HEK293 (cell line): ENCODE measurements at regions not wholly inside any gene's neighbourhood (a gene's known extent, or its start where the extent isn't known, plus 50 kb on each side); places are given as distances from the start of the nearest gene placed in this dataset.
A peak's percentile ranks its signal among the peaks of the same experiment; 100 is the strongest.

Experiments used
- CTCF ChIA-PET: fragments of 350-600 bp; formaldehyde crosslinking; extraction: SDS; loops from one replicate; lab custom pipeline; 2021; ENCODE audit warnings: antibody characterized with exemption; lab: Yijun Ruan, JAX
- POLR2A ChIA-PET: fragments of 300-600 bp; formaldehyde crosslinking; extraction: SDS; loops from one replicate; lab custom pipeline; 2020; ENCODE audit warnings: antibody characterized with exemption, inconsistent platforms; lab: Yijun Ruan, JAX
- H3K27ac ChIP-seq: fragments of 200-500 bp; sonication (Bioruptor generic); 2 replicates; pipeline ENCODE4 v1.5.1; 2014; ENCODE audit warnings: low read depth, low read length, control low read depth, inconsistent platforms; ENCODE audit errors: extremely low read depth
- H3K36me3 ChIP-seq, 2 experiments: fragments of 200-500 bp in 1 of 2; sonication (Bioruptor generic) in 1 of 2; 1 replicate in 1 of 2; 2 replicates in 1 of 2; pipeline ENCODE4 v1.5.1; 2014 to 2017; ENCODE audit warnings: inconsistent platforms in 2 of 2, low read length in 2 of 2; ENCODE audit not compliant: control insufficient read depth in 2 of 2, insufficient read depth in 1 of 2
- H3K4me1 ChIP-seq: fragments of 200-500 bp; sonication (Bioruptor generic); 2 replicates; pipeline ENCODE4 v1.5.1; 2014; ENCODE audit warnings: mild to moderate bottlenecking, low read length, inconsistent platforms; ENCODE audit not compliant: control insufficient read depth, insufficient read depth
- H3K4me3 ChIP-seq: 2 replicates; pipeline ENCODE4 v1.5.1; 2011; ENCODE audit warnings: low read depth, mild to moderate bottlenecking, control low read depth, low read length, moderate library complexity
- H3K9me3 ChIP-seq: fragments of 200-500 bp; sonication (Bioruptor generic); 2 replicates; pipeline ENCODE4 v1.5.1; 2014; ENCODE audit warnings: low read depth, low read length, inconsistent platforms; ENCODE audit not compliant: control insufficient read depth, insufficient read depth
- BCL11A ChIP-seq: fragments of 450-650 bp; formaldehyde crosslinking; IDR thresholded peaks from 2 replicates; pipeline ENCODE4 v1.5.1; 2016; ENCODE audit warnings: low read depth, missing biosample characterization, missing genetic modification characterization
- EGR2 ChIP-seq: fragments of 450-650 bp; formaldehyde crosslinking; IDR thresholded peaks from 2 replicates; pipeline ENCODE4 v1.5.1; 2016; ENCODE audit warnings: low read depth, missing biosample characterization, missing genetic modification characterization
- GLI4 ChIP-seq: fragments of 450-650 bp; formaldehyde crosslinking; IDR thresholded peaks from 2 replicates; pipeline ENCODE4 v1.5.1; 2016; ENCODE audit warnings: missing biosample characterization, missing genetic modification characterization
- HOXD13 ChIP-seq: sonication (generic); formaldehyde crosslinking; IDR thresholded peaks from 2 replicates; pipeline ENCODE4 v1.8.0; 2022; ENCODE audit warnings: missing genetic modification reagents, borderline replicate concordance
- MZF1 ChIP-seq: fragments of 450-650 bp; formaldehyde crosslinking; IDR thresholded peaks from 2 replicates; pipeline ENCODE4 v1.5.1; 2017; ENCODE audit warnings: missing biosample characterization, missing genetic modification characterization, borderline replicate concordance
- OSR2 ChIP-seq: fragments of 450-650 bp; formaldehyde crosslinking; IDR thresholded peaks from 2 replicates; pipeline ENCODE4 v1.5.1; 2016; ENCODE audit warnings: missing biosample characterization, missing genetic modification characterization
- PRDM1 ChIP-seq: fragments of 450-650 bp; formaldehyde crosslinking; IDR thresholded peaks from 2 replicates; pipeline ENCODE4; 2016; ENCODE audit warnings: missing biosample characterization, missing genetic modification characterization
- SCRT1 ChIP-seq: fragments of 450-650 bp; formaldehyde crosslinking; IDR thresholded peaks from 2 replicates; pipeline ENCODE4 v1.5.1; 2016; ENCODE audit warnings: missing biosample characterization, missing genetic modification characterization, borderline replicate concordance
- SETDB1 ChIP-seq: IDR thresholded peaks from one replicate; pipeline ENCODE4 v1.6.1; 2017; ENCODE audit warnings: mild to moderate bottlenecking, low read length, moderate library complexity, mixed read lengths; ENCODE audit not compliant: insufficient read length
- TRIM28 ChIP-seq: IDR thresholded peaks from 2 replicates; pipeline ENCODE4 v1.6.1; 2011; ENCODE audit warnings: low read length, control low read depth, borderline replicate concordance
- ZFP3 ChIP-seq: fragments of 450-650 bp; formaldehyde crosslinking; IDR thresholded peaks from 2 replicates; pipeline ENCODE4 v1.5.1; 2016; ENCODE audit warnings: low read depth, missing biosample characterization, missing genetic modification characterization
- ZNF146 ChIP-seq: fragments of 450-650 bp; formaldehyde crosslinking; IDR thresholded peaks from 2 replicates; pipeline ENCODE4 v1.5.1; 2016; ENCODE audit warnings: missing biosample characterization, missing genetic modification characterization
- ZNF169 ChIP-seq: fragments of 450-650 bp; formaldehyde crosslinking; IDR thresholded peaks from 2 replicates; pipeline ENCODE4 v1.5.1; 2016; ENCODE audit warnings: missing biosample characterization, missing genetic modification characterization
- ZNF433 ChIP-seq: fragments of 450-650 bp; formaldehyde crosslinking; IDR thresholded peaks from 2 replicates; pipeline ENCODE4 v1.5.1; 2016; ENCODE audit warnings: missing biosample characterization, missing genetic modification characterization, low read depth
- ZNF473 ChIP-seq: fragments of 450-650 bp; formaldehyde crosslinking; IDR thresholded peaks from 2 replicates; pipeline ENCODE4 v1.5.1; 2017; ENCODE audit warnings: missing biosample characterization, missing genetic modification characterization
- ZNF510 ChIP-seq: fragments of 450-650 bp; formaldehyde crosslinking; IDR thresholded peaks from 2 replicates; pipeline ENCODE4 v1.5.1; 2018; ENCODE audit warnings: mild to moderate bottlenecking, missing genetic modification characterization, missing biosample characterization; ENCODE audit not compliant: insufficient replicate concordance
- ZNF548 ChIP-seq: fragments of 450-650 bp; formaldehyde crosslinking; IDR thresholded peaks from 2 replicates; pipeline ENCODE4 v1.5.1; 2016; ENCODE audit warnings: missing biosample characterization, missing genetic modification characterization
- ZNF558 ChIP-seq: fragments of 450-650 bp; formaldehyde crosslinking; IDR thresholded peaks from 2 replicates; pipeline ENCODE4 v1.5.1; 2016; ENCODE audit warnings: missing biosample characterization, missing genetic modification characterization
- ZNF623 ChIP-seq: fragments of 450-650 bp; formaldehyde crosslinking; IDR thresholded peaks from 2 replicates; pipeline ENCODE4 v1.5.1; 2016; ENCODE audit warnings: missing biosample characterization, missing genetic modification characterization
- ZNF654 ChIP-seq: fragments of 450-650 bp; formaldehyde crosslinking; IDR thresholded peaks from 2 replicates; pipeline ENCODE4 v1.5.1; 2016; ENCODE audit warnings: low read depth, missing biosample characterization, missing genetic modification characterization
- ZNF677 ChIP-seq: fragments of 450-650 bp; IDR thresholded peaks from 2 replicates; pipeline ENCODE4 v1.5.0; 2018; ENCODE audit warnings: missing biosample characterization, mild to moderate bottlenecking, missing genetic modification characterization, moderate library complexity
- ZNF792 ChIP-seq: fragments of 450-650 bp; formaldehyde crosslinking; IDR thresholded peaks from 2 replicates; pipeline ENCODE4 v1.5.1; 2016; ENCODE audit warnings: missing biosample characterization, missing genetic modification characterization
- ZNF837 ChIP-seq: fragments of 450-650 bp; formaldehyde crosslinking; IDR thresholded peaks from 2 replicates; pipeline ENCODE4 v1.5.1; 2016; ENCODE audit warnings: missing biosample characterization, missing genetic modification characterization
- ZSCAN16 ChIP-seq: fragments of 450-650 bp; formaldehyde crosslinking; IDR thresholded peaks from 2 replicates; pipeline ENCODE4 v1.5.1; 2016; ENCODE audit warnings: missing biosample characterization, missing genetic modification characterization
- ZSCAN30 ChIP-seq: fragments of 450-650 bp; IDR thresholded peaks from 2 replicates; pipeline ENCODE4 v1.5.1; 2018; ENCODE audit warnings: missing biosample characterization, mild to moderate bottlenecking, missing genetic modification characterization, moderate library complexity
- TF ChIP-seq, protein P1 (sequence below): fragments of 450-650 bp; formaldehyde crosslinking; IDR thresholded peaks from 2 replicates; pipeline ENCODE4 v1.5.1; 2017; ENCODE audit warnings: missing biosample characterization, mild to moderate bottlenecking, missing genetic modification characterization, moderate library complexity
- TF ChIP-seq, protein P2 (sequence below): fragments of 450-650 bp; formaldehyde crosslinking; IDR thresholded peaks from 2 replicates; pipeline ENCODE4 v1.5.1; 2016; ENCODE audit warnings: missing biosample characterization, missing genetic modification characterization

DNA sequence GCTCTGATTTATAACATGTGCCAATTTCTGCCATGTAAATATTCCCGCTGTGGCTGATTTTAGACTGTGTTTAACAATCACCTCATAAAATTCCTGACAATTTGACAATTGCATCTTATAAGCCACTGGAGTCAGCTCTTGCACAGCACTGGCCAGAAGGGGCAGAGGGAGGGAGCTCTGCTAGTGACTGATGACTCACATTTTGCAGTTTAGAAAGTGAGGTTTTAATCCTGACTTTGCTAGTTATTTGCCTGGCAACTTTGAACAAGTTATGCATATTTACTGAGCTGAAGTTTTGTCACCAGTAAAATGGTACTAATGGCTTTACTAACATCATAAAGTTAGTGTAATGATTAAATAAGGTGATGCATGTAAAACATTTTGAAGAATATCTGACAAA is 452.3 kb downstream of the CNTNAP4 start (continued):
- TF ChIP-seq ZNF792 (tag by site-specific recombination): no peak

DNA sequence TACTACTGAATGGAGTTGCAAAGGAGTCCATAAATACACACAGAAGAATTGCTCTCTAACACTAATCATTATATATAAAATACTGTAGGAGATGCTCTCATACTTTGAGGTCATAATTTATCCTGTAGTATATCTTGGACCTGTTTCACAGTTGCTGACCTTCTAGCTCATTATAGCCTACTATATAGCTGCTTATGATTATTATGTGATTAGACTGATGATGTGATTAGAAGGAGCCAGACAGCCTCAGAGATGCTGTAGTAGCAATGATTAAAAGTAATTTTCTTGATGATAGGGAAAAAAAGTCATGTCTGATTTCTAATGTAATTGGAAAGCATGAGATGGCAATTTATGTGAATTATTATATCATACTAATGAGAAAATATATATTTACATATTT is 455.7 kb downstream of the CNTNAP4 start:
- Histone ChIP-seq H3K4me3 (no peak overlapping the region), H3K36me3 (no peaks in the 10 kb centered on the region), H3K9me3 (no peaks in the 10 kb centered on the region), H3K27ac (no peak overlapping the region), H3K4me1 (no peaks in the 10 kb centered on the region)
- TF ChIP-seq ZNF558 (tag by site-specific recombination) (no peak), ZNF169 (tag by site-specific recombination) (no peak), OSR2 (tag by site-specific recombination) (no peak), ZNF433 (tag by site-specific recombination) (no peak), BCL11A (tag by site-specific recombination) (no peak)
- POLR2A ChIA-PET: no interaction called here
- CTCF ChIA-PET: no interaction called here

DNA sequence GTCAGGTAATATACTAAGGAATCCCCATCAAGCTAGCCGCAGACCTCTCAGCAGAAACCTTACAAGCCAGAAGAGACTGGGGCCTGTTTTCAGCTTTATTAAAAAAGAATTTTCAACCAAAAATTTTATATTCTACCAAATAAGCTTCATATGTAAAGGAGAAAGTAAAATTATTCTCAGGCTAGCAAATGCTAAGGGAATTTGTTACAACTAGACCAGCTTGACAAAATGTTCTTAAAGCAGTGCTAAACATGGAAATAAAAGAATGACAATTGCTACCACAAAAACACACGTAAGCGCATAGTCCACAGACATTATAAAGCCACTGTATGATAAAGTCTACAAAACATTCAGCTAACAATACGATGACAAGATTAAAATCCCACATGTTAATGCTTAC is 449.4 kb upstream of the MON1B start:
- POLR2A ChIA-PET: no interaction called here
- Histone ChIP-seq H3K27ac (no peak overlapping the region), H3K4me3 (no peak overlapping the region), H3K4me1 (no peaks in the 10 kb centered on the region), H3K36me3 (no peaks in the 10 kb centered on the region), H3K9me3 (no peaks in the 10 kb centered on the region)
- TF ChIP-seq, protein P1, sequence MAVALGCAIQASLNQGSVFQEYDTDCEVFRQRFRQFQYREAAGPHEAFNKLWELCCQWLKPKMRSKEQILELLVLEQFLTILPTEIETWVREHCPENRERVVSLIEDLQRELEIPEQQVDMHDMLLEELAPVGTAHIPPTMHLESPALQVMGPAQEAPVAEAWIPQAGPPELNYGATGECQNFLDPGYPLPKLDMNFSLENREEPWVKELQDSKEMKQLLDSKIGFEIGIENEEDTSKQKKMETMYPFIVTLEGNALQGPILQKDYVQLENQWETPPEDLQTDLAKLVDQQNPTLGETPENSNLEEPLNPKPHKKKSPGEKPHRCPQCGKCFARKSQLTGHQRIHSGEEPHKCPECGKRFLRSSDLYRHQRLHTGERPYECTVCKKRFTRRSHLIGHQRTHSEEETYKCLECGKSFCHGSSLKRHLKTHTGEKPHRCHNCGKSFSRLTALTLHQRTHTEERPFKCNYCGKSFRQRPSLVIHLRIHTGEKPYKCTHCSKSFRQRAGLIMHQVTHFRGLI (tag by site-specific recombination): no peak
- peak; percentile 51 for TF ChIP-seq SETDB1
- CTCF ChIA-PET: no interaction called here

DNA sequence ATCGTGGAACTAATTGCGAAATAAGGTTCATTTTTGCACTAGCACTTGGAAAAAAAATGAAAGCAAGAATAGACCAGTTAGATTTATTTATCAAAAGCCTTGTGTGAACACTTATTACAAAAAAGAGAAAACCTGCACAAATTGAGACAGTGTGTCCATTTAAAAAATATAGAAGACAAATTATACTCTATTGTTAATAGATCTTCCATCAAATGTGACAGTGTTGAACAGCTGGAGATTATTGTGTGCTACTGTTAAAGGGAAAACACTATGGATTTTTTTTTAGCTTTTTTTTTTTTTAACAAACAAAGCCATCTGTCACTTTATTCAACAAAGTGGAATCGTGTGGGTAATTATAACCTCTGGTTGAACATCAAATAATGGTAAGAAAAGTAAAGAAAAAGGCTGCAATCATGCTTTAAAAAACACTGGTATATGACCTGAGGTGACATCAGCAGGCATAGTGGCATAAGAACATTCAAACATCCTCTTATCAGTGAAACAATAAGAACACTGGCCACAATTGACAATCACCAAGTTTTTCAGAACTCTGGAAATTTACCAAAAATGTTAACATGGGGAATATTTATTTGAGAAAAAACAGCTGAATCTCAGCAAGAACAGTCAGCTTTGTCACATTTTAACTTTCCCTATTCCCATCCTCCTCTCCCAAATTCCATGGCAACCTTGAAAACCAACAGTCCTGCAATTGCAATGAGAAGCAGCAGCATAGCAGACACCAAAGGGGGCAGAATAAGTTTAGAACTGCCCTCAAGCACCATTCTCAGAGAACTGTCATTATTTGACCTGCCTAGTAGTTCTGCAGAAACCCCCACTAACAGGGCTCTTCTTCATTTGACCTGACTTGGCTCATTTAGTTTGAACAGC is 442.3 kb upstream of the MON1B start:
- CTCF ChIA-PET: no interaction called here

DNA sequence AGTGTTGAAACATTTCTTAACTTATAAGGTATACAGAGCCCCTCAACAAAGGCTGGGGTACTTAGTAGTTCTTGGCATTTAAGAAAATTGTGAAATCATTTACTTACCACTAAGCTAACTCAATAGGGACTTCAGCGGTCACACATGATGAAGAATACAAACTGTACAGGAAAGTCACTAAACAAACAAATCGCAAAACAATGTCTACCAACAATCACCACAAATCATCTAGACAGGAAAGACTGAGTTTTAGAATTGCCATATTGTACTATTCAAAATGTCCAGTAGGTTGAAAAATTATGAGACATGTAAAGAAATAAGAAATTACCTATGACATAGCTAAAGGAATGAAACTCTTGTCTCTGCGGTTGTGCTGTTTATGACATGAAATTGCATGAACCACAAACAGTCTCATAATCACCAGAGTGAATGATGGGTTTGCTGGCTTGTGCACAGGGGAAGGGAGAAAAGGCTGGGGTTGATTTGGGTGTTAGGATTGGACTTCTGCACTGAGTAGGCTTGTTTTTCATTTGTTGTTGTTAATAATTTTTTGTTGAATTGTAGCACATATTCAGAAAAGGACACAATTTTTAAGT is 441.1 kb upstream of the MON1B start:
- Histone ChIP-seq H3K27ac (no peak overlapping the region), H3K36me3 (no peaks in the 10 kb centered on the region), H3K9me3 (no peaks in the 10 kb centered on the region), H3K4me1 (no peaks in the 10 kb centered on the region), H3K4me3 (no peak overlapping the region)
- POLR2A ChIA-PET: no interaction called here
- CTCF ChIA-PET: no interaction called here
- TF ChIP-seq ZNF473 (tag by site-specific recombination) (no peak), ZNF146 (tag by site-specific recombination) (no peak), MZF1 (tag by site-specific recombination) (no peak), EGR2 (tag by site-specific recombination) (no peak), ZFP3 (tag by site-specific recombination) (no peak), ZNF510 (tag by site-specific recombination) (no peak), ZSCAN16 (tag by site-specific recombination) (no peak), GLI4 (tag by site-specific recombination) (no peak), TRIM28 (no peak), ZNF623 (tag by site-specific recombination) (no peak), SCRT1 (tag by site-specific recombination) (no peak)
- TF ChIP-seq, protein P2, sequence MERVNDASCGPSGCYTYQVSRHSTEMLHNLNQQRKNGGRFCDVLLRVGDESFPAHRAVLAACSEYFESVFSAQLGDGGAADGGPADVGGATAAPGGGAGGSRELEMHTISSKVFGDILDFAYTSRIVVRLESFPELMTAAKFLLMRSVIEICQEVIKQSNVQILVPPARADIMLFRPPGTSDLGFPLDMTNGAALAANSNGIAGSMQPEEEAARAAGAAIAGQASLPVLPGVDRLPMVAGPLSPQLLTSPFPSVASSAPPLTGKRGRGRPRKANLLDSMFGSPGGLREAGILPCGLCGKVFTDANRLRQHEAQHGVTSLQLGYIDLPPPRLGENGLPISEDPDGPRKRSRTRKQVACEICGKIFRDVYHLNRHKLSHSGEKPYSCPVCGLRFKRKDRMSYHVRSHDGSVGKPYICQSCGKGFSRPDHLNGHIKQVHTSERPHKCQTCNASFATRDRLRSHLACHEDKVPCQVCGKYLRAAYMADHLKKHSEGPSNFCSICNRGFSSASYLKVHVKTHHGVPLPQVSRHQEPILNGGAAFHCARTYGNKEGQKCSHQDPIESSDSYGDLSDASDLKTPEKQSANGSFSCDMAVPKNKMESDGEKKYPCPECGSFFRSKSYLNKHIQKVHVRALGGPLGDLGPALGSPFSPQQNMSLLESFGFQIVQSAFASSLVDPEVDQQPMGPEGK (tag by site-specific recombination): no peak

More for the DNA sequence above, 442.3 kb upstream of the MON1B start:
- POLR2A ChIA-PET: no interaction called here
- H3K27ac ChIP-seq: no peak overlapping the region
- H3K4me3 ChIP-seq: no peak overlapping the region
- no peaks in the 10 kb centered on the region for H3K36me3 ChIP-seq
- no peak for TF ChIP-seq ZSCAN30 (tag by site-specific recombination)
- no peak for TF ChIP-seq ZNF548
- no peak for TF ChIP-seq ZNF792 (tag by site-specific recombination)
- TF ChIP-seq HOXD13 (CRISPR knock-in tag): no peak
- no peak for TF ChIP-seq ZNF654 (tag by site-specific recombination)
- TF ChIP-seq PRDM1 (tag by site-specific recombination): no peak
- no peak for TF ChIP-seq ZNF677 (tag by site-specific recombination)
- no peak for TF ChIP-seq ZNF837 (tag by site-specific recombination)
- no peaks in the 10 kb centered on the region for H3K9me3 ChIP-seq
- no peaks in the 10 kb centered on the region for H3K4me1 ChIP-seq
